Lung (tissue), 11 donors: ENCODE measurements at regions not wholly inside any gene's neighbourhood (a gene's known extent, or its start where the extent isn't known, plus 50 kb on each side); places are given as distances from the start of the nearest gene placed in this dataset.

Experiments
- ATAC-seq: fragments of 200-7000 bp; cut with Tn5 transposase; one replicate; pipeline ENCODE4 v1.9.1; 2020; ENCODE audit warnings: moderate number of reproducible peaks; ENCODE audit not compliant: insufficient read depth, low FRiP score
- DNase-seq, 3 donors: peaks; one replicate each; pipeline ENCODE4 v3.0.0-alpha.2; 2013 to 2017
- H3K27ac ChIP-seq, 2 donors: one replicate each; pipeline ENCODE4 v1.5.1; 2013; ENCODE audit warnings: mild to moderate bottlenecking in 2 of 2, moderate library complexity in 2 of 2, control low read depth in 1 of 2, inconsistent platforms in 1 of 2, low read depth in 1 of 2, low read length in 1 of 2
- H3K27me3 ChIP-seq, 3 donors: one replicate each; pipeline ENCODE4 v1.5.1; 2013; ENCODE audit warnings: low read length in 2 of 3; ENCODE audit not compliant: control insufficient read depth in 3 of 3, insufficient read depth in 3 of 3
- H3K36me3 ChIP-seq, 4 donors: one replicate each; pipeline ENCODE4 v1.5.1; 2013; ENCODE audit warnings: low read length in 4 of 4, mild to moderate bottlenecking in 1 of 4, moderate library complexity in 1 of 4; ENCODE audit not compliant: control insufficient read depth in 4 of 4, insufficient read depth in 4 of 4
- H3K4me1 ChIP-seq, 5 donors: one replicate each; pipeline ENCODE4 v1.5.1; 2013; ENCODE audit warnings: low read length in 5 of 5, mild to moderate bottlenecking in 2 of 5, moderate library complexity in 1 of 5; ENCODE audit not compliant: control insufficient read depth in 5 of 5, insufficient read depth in 5 of 5
- H3K4me3 ChIP-seq: one replicate; pipeline ENCODE4 v1.5.1; 2013; ENCODE audit warnings: mild to moderate bottlenecking, control low read depth, moderate library complexity
- H3K9ac ChIP-seq, 2 donors: one replicate each; pipeline ENCODE4 v1.5.1; 2013; ENCODE audit warnings: low read length in 2 of 2, control low read depth in 1 of 2; ENCODE audit not compliant: insufficient read depth in 1 of 2
- H3K9me3 ChIP-seq, 4 donors: one replicate each; pipeline ENCODE4 v1.5.1; 2013; ENCODE audit warnings: low read length in 3 of 4, mild to moderate bottlenecking in 1 of 4, moderate library complexity in 1 of 4; ENCODE audit not compliant: control insufficient read depth in 4 of 4, insufficient read depth in 3 of 4
- CTCF ChIP-seq: IDR thresholded peaks from 2 replicates; pipeline ENCODE4 v1.5.1; 2012; ENCODE audit warnings: mild to moderate bottlenecking; ENCODE audit errors: control extremely low read depth, extremely low read depth
- WGBS, 2 donors: extraction: QIAGEN DNeasy Blood & Tissue Kit; methylation state at CpG; one replicate each; pipeline ENCODE4 v1.1.7; 2013; 5-methylcytosine and 5-hydroxymethylcytosine counted together
- donor health status: control.
- donor health status: control.
- donor health status: Bipolar disorder and iron deficiency.
- donor health status: healthy.
- donor health status: DM: yes; HTN: yes; CAD: no.

DNA sequence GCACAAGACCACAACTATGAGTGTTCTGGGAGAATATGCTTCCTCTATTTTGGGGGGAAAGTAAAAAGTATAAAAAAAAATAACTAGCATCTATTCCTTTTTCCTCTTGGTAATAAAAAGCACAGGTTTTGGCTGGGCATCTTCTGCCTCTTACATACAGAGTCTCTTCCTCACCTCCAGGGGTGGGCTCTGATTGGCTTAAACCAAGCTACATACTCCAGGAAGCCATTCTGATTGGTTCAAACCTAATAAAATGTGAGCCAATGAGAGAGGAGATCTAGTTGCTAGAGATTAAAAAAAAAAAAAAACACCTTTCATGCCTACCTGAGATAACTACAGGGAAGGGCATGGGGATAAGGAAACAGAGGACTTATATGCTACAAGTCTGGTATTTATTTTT is 365.9 kb upstream of the ERCC4 start:
- no peak for TF ChIP-seq CTCF
- no peak for ATAC-seq

DNA sequence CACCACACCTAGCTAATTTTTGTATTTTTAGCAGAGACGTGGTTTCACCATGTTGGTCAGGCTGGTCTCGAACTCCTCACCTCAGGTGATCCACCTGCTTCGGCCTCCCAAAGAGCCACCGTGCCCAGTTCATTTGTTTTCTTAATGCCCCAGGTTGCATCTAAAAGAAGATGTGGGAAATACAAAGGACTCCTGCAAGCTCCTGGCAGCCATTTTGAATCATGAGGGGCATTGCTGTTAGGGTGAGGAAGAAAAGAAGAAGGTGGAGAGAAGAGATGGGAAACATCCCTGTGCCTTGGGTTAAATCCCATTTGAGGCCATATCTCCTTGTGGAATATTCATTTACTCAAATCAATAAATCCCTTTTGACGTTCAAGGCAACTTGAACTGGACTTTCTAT is 365.3 kb upstream of the ERCC4 start:
- no peak overlapping the region for H3K9ac ChIP-seq
- H3K4me1 ChIP-seq, result no peaks in the 10 kb centered on the region
- H3K27me3 ChIP-seq, result peaks cover 0 to 2% (median 0%) of the 10 kb centered on the region in 3 donors
- 86 to 92% methylated on average over 5 of the region's 5 CpGs for WGBS, 2 donors
- no peak overlapping the region for H3K4me3 ChIP-seq
- no peak for DNase-seq
- no peaks in the 10 kb centered on the region for H3K36me3 ChIP-seq
- no peak for ATAC-seq
- TF ChIP-seq CTCF, result no peak
- no peaks in the 10 kb centered on the region for H3K9me3 ChIP-seq
- no peak overlapping the region for H3K27ac ChIP-seq

More for the DNA sequence above, 365.9 kb upstream of the ERCC4 start:
- Histone ChIP-seq H3K4me1 (no peaks in the 10 kb centered on the region), H3K4me3 (no peak overlapping the region), H3K27ac (no peak overlapping the region), H3K36me3 (no peaks in the 10 kb centered on the region), H3K27me3 (peaks cover 0 to 2% (median 0%) of the 10 kb centered on the region in 3 donors), H3K9me3 (no peaks in the 10 kb centered on the region), H3K9ac (no peak overlapping the region)
- DNase-seq, result no peak

DNA sequence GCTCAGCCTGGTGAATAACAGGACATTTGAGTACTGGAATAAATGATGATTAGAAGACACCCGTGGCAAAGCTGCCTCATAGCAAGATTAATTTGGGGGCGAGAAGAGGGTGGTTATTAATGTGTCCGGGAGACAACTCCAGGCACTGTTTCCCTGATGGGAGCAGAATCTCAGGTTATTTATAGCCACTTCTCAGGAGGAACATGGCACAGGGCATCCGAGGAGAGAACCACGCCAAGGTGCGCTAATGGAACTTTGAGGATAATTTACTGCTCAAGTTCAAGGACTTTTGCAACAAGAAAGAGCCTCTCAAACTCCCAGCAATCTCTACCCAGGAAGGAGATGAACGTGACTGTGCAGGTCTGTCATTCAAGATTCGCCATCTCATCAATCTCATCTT is 362.5 kb upstream of the ERCC4 start:
- Histone ChIP-seq H3K27ac (no peak overlapping the region), H3K9ac (no peak overlapping the region)
- TF ChIP-seq CTCF, result no peak

DNA sequence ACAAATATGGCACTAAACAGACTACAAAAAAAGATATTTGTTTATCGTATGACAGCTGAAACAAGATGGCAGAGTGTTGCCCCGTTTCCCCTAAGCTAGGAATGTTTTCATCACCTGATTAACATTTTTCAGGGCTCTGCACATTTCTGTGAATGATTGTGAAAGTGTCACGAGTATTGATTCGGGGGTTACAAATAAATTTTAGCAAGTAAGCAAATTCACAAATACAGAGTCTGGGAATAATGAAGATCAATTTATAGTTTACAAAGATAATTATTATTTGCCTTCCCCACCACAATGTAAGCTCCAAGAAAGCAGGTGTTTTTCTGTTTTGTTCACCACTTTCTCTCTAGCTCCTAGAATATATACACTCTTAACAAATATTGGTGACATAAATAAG is 361.2 kb upstream of the ERCC4 start:
- WGBS, 2 donors, result 73 to 81% methylated on average over 4 of the region's 4 CpGs
- H3K4me3 ChIP-seq, result no peak overlapping the region
- no peak for ATAC-seq
- no peak for TF ChIP-seq CTCF
- H3K4me1 ChIP-seq, result no peaks in the 10 kb centered on the region
- H3K9ac ChIP-seq, result no peak overlapping the region
- H3K36me3 ChIP-seq, result no peaks in the 10 kb centered on the region
- no peak overlapping the region for H3K27ac ChIP-seq
- peaks cover 0 to 2% (median 0%) of the 10 kb centered on the region in 3 donors for H3K27me3 ChIP-seq
- H3K9me3 ChIP-seq, result peaks cover 0 to 1% (median 0%) of the 10 kb centered on the region in 4 donors
- DNase-seq, result no peak

More for the DNA sequence above, 362.5 kb upstream of the ERCC4 start:
- H3K36me3 ChIP-seq, result no peaks in the 10 kb centered on the region
- DNase-seq (no peak), ATAC-seq (no peak)
- peaks cover 0 to 2% (median 0%) of the 10 kb centered on the region in 3 donors for H3K27me3 ChIP-seq
- no peak overlapping the region for H3K4me3 ChIP-seq
- no peaks in the 10 kb centered on the region for H3K9me3 ChIP-seq
- H3K4me1 ChIP-seq, result no peaks in the 10 kb centered on the region
- 68 to 82% methylated on average over 8 of the region's 8 CpGs for WGBS, 2 donors
